Liver (tissue), 3 donors: ENCODE measurements at regions not wholly inside any gene's neighbourhood (a gene's known extent, or its start where the extent isn't known, plus 50 kb on each side); places are given as distances from the start of the nearest gene placed in this dataset.

ENCODE experiments used
- CTCF ChIP-seq: fragments of 150-350 bp; IDR thresholded peaks from 2 replicates; pipeline ENCODE4 v1.5.1; 2017; ENCODE audit warnings: improper control_type of control experiment, low read depth, low read length; ENCODE audit not compliant: missing input control
- EGR1 ChIP-seq, 2 donors: IDR thresholded peaks; 2 replicates each; pipeline ENCODE4 v1.6.1; 2016 to 2018; ENCODE audit warnings: antibody characterized with exemption in 2 of 2, low read depth in 2 of 2
- GABPA ChIP-seq, 2 donors: IDR thresholded peaks in 1 of 2; conservative IDR thresholded peaks in 1 of 2; 2 replicates each; pipeline ENCODE4 v1.6.1; 2016; ENCODE audit warnings: antibody characterized with exemption in 2 of 2, mild to moderate bottlenecking in 1 of 2, moderate library complexity in 1 of 2
- HNF4A ChIP-seq, 2 donors: conservative IDR thresholded peaks; 2 replicates each; pipeline ENCODE4 v1.6.1; 2016; ENCODE audit warnings: antibody characterized with exemption in 2 of 2, mild to moderate bottlenecking in 2 of 2
- MAX ChIP-seq: IDR thresholded peaks from 2 replicates; pipeline ENCODE4 v1.6.1; 2016; ENCODE audit warnings: antibody characterized with exemption
- REST ChIP-seq: IDR thresholded peaks from 2 replicates; pipeline ENCODE4 v1.6.1; 2016; ENCODE audit warnings: antibody characterized with exemption, mild to moderate bottlenecking
- SP1 ChIP-seq: IDR thresholded peaks from 2 replicates; pipeline ENCODE4 v1.6.1; 2018; ENCODE audit warnings: antibody characterized with exemption, mild to moderate bottlenecking
- TAF1 ChIP-seq: conservative IDR thresholded peaks from 2 replicates; pipeline ENCODE4 v1.6.1; 2016; ENCODE audit warnings: antibody characterized with exemption, mild to moderate bottlenecking
- YY1 ChIP-seq: IDR thresholded peaks from 2 replicates; pipeline ENCODE4 v1.6.1; 2016; ENCODE audit warnings: antibody characterized with exemption, mild to moderate bottlenecking
- donor health status: healthy.
- donor health status: healthy.

- TF ChIP-seq CTCF = no peak
- TF ChIP-seq EGR1 (IDR thresholded peaks at IDR 0.05; ENCODE audit: low read depth in 2 of 2) = no peak
- no peak for TF ChIP-seq GABPA (IDR thresholded peaks at IDR 0.05 in 1 of 2, conservative IDR thresholded peaks at IDR 0.05 in 1 of 2)
- peak; percentile 17 to 19 for TF ChIP-seq HNF4A (conservative IDR thresholded peaks at IDR 0.05)
- no peak for TF ChIP-seq REST
- peak; percentile 68 for TF ChIP-seq YY1
- TF ChIP-seq TAF1 = no peak
- no peak for TF ChIP-seq SP1
- TF ChIP-seq MAX = no peak
These were observed 129.1 kb downstream of the EHF start for GRCh38 chr11:34749666-34750659.
